ENCODE measurements at regions not wholly inside any gene's neighbourhood (a gene's known extent, or its start where the extent isn't known, plus 50 kb on each side); places are given as distances from the start of the nearest gene placed in this dataset.

GRCh38 chr9:118419676-118420075 lies 715.5 kb downstream of the TLR4 start:
- Histone ChIP-seq H3K9me3 (ENCODE audit: low read length) (no peaks in the 10 kb centered on the region), H3K4me3 (ENCODE audit: low read depth in 1 of 2, low read length in 2 of 2) (no peak overlapping the region), H3K36me3 (ENCODE audit: insufficient read depth, low read length) (no peaks in the 10 kb centered on the region), H3K9ac (ENCODE audit: low read length) (no peak overlapping the region), H3K4me1 (ENCODE audit: insufficient read depth, low read length) (no peaks in the 10 kb centered on the region), H3K27me3 (ENCODE audit: control insufficient read depth in 1 of 2, insufficient read depth in 2 of 2, low read length in 2 of 2) (no peaks in the 10 kb centered on the region), H3K27ac (ENCODE audit: low read depth, low read length) (no peak overlapping the region)

DNA sequence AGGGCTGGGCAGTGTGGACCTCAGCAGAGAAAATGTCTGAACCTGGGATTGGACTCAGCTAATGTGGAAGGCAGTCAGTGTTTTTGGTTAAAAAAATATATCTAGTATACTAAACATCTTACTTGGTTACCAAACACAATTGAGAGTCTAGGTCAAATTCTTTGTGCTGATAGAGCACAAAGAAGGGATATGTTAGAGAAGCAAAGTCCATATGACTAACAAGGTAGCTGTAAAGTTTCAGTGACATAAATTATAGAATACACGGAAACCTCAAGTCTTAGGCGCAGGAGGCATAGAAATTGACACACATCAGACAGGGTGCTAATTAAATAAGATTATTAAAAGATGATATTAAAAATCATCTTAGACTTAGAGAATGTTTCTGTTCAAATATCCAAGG lies 718.3 kb downstream of the TLR4 start:
- Histone ChIP-seq H3K27ac (ENCODE audit: low read depth, low read length) (no peak overlapping the region), H3K4me3 (ENCODE audit: low read depth in 1 of 2, low read length in 2 of 2) (no peak overlapping the region), H3K9me3 (ENCODE audit: low read length) (no peaks in the 10 kb centered on the region)

GRCh38 chr9:118423021-118423420 lies 718.8 kb downstream of the TLR4 start:
- Histone ChIP-seq H3K4me3 (ENCODE audit: low read depth in 1 of 2, low read length in 2 of 2) (no peak overlapping the region), H3K9me3 (ENCODE audit: low read length) (no peaks in the 10 kb centered on the region), H3K27me3 (ENCODE audit: control insufficient read depth in 1 of 2, insufficient read depth in 2 of 2, low read length in 2 of 2) (no peaks in the 10 kb centered on the region), H3K27ac (ENCODE audit: low read depth, low read length) (no peak overlapping the region), H3K36me3 (ENCODE audit: insufficient read depth, low read length) (no peaks in the 10 kb centered on the region), H3K9ac (ENCODE audit: low read length) (no peak overlapping the region), H3K4me1 (ENCODE audit: insufficient read depth, low read length) (no peaks in the 10 kb centered on the region)

More for the DNA sequence above, 718.3 kb downstream of the TLR4 start:
- no peaks in the 10 kb centered on the region for H3K36me3 ChIP-seq (ENCODE audit: insufficient read depth, low read length)
- no peaks in the 10 kb centered on the region for H3K27me3 ChIP-seq (ENCODE audit: control insufficient read depth in 1 of 2, insufficient read depth in 2 of 2, low read length in 2 of 2)
- H3K4me1 ChIP-seq (ENCODE audit: insufficient read depth, low read length): no peaks in the 10 kb centered on the region
- no peak overlapping the region for H3K9ac ChIP-seq (ENCODE audit: low read length)

- H3K27ac ChIP-seq (ENCODE audit: low read depth, low read length): no peak overlapping the region
- H3K27me3 ChIP-seq (ENCODE audit: control insufficient read depth in 1 of 2, insufficient read depth in 2 of 2, low read length in 2 of 2): no peaks in the 10 kb centered on the region
These were observed 719.5 kb downstream of the TLR4 start for GRCh38 chr9:118423721-118424120.

GRCh38 chr9:118426772-118427171 lies 722.6 kb downstream of the TLR4 start:
- no peaks in the 10 kb centered on the region for H3K27me3 ChIP-seq (ENCODE audit: control insufficient read depth in 1 of 2, insufficient read depth in 2 of 2, low read length in 2 of 2)

More at GRCh38 chr9:118423721-118424120, 719.5 kb downstream of the TLR4 start:
- Histone ChIP-seq H3K36me3 (ENCODE audit: insufficient read depth, low read length) (no peaks in the 10 kb centered on the region), H3K4me1 (ENCODE audit: insufficient read depth, low read length) (no peaks in the 10 kb centered on the region), H3K9me3 (ENCODE audit: low read length) (no peaks in the 10 kb centered on the region), H3K4me3 (ENCODE audit: low read depth in 1 of 2, low read length in 2 of 2) (no peak overlapping the region), H3K9ac (ENCODE audit: low read length) (no peak overlapping the region)

DNA sequence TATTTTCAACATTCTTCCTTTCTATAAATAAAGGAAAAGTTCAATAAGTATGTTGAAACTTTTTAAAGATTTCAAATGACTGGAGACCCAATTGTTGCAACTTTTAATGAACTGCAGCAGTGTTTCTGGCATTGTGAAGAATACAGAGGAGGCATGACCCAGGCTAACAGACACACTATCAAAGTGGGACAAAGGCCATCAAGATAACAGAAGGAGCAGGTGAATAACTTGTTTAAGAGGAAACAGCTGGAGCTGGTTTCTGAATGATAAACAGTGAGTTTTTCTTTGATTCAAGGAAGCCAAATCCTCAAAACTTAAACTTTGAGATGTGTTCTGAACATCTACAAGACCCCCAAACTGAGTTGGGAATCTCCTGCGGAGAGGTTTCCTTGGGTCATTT lies 734.6 kb downstream of the TLR4 start:
- Histone ChIP-seq H3K9me3 (ENCODE audit: low read length) (no peaks in the 10 kb centered on the region), H3K4me1 (ENCODE audit: insufficient read depth, low read length) (no peaks in the 10 kb centered on the region), H3K36me3 (ENCODE audit: insufficient read depth, low read length) (no peaks in the 10 kb centered on the region), H3K27ac (ENCODE audit: low read depth, low read length) (no peak overlapping the region), H3K27me3 (ENCODE audit: control insufficient read depth in 1 of 2, insufficient read depth in 2 of 2, low read length in 2 of 2) (no peaks in the 10 kb centered on the region), H3K4me3 (ENCODE audit: low read depth in 1 of 2, low read length in 2 of 2) (no peak overlapping the region), H3K9ac (ENCODE audit: low read length) (no peak overlapping the region)

More at GRCh38 chr9:118426772-118427171, 722.6 kb downstream of the TLR4 start:
- H3K4me1 ChIP-seq (ENCODE audit: insufficient read depth, low read length): no peaks in the 10 kb centered on the region
- H3K27ac ChIP-seq (ENCODE audit: low read depth, low read length): no peak overlapping the region
- no peak overlapping the region for H3K9ac ChIP-seq (ENCODE audit: low read length)
- no peak overlapping the region for H3K4me3 ChIP-seq (ENCODE audit: low read depth in 1 of 2, low read length in 2 of 2)
- H3K9me3 ChIP-seq (ENCODE audit: low read length): no peaks in the 10 kb centered on the region
- no peaks in the 10 kb centered on the region for H3K36me3 ChIP-seq (ENCODE audit: insufficient read depth, low read length)

DNA sequence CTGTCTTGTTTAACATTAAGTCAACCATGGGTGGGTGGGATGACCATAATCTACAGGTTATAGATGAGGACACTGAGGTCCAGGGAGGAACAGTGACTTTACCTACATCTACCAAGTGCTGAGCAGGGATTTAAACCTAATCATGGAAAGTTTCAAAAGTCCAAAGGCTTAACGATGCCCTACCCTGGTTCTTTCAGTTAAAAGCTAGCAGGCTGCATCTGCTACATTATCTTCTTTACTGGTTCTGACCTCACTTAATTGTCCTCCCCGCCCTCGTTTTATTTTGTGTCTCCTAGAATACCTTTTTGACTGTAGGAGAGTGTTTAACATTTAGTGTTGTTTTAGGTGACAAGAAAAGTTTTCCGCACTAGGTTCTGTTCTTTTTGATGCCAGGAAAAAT lies 735.2 kb downstream of the TLR4 start:
- no peaks in the 10 kb centered on the region for H3K4me1 ChIP-seq (ENCODE audit: insufficient read depth, low read length)
- no peak overlapping the region for H3K9ac ChIP-seq (ENCODE audit: low read length)
- no peaks in the 10 kb centered on the region for H3K36me3 ChIP-seq (ENCODE audit: insufficient read depth, low read length)
- H3K27ac ChIP-seq (ENCODE audit: low read depth, low read length): no peak overlapping the region
- H3K4me3 ChIP-seq (ENCODE audit: low read depth in 1 of 2, low read length in 2 of 2): no peak overlapping the region
- H3K9me3 ChIP-seq (ENCODE audit: low read length): no peaks in the 10 kb centered on the region
- H3K27me3 ChIP-seq (ENCODE audit: control insufficient read depth in 1 of 2, insufficient read depth in 2 of 2, low read length in 2 of 2): no peaks in the 10 kb centered on the region

DNA sequence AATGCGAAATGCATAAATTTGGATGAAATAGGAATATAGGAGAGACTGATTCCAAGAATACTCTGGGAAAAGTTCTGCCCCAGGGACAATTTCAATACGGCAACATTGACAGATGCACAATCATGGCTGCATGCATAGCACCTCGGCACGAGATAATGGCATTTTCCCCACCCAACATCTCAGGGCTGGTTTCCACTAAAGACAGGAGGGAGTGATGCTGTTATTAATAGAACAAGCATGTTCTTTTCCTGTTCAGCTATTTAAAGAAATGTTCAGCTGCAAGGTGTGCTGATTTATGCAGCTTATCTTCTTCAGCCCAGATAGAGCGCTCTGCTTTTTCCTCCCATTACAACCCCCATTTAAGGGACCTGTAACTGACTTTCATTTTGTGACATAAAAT lies 740.2 kb downstream of the TLR4 start:
- H3K9ac ChIP-seq (ENCODE audit: low read length): no peak overlapping the region
- H3K36me3 ChIP-seq (ENCODE audit: insufficient read depth, low read length): no peaks in the 10 kb centered on the region
- peaks cover 6% of the 10 kb centered on the region for H3K4me1 ChIP-seq (ENCODE audit: insufficient read depth, low read length)
- no peak overlapping the region for H3K4me3 ChIP-seq (ENCODE audit: low read depth in 1 of 2, low read length in 2 of 2)
- no peaks in the 10 kb centered on the region for H3K27me3 ChIP-seq (ENCODE audit: control insufficient read depth in 1 of 2, insufficient read depth in 2 of 2, low read length in 2 of 2)
- H3K9me3 ChIP-seq (ENCODE audit: low read length): no peaks in the 10 kb centered on the region
- no peak overlapping the region for H3K27ac ChIP-seq (ENCODE audit: low read depth, low read length)

DNA sequence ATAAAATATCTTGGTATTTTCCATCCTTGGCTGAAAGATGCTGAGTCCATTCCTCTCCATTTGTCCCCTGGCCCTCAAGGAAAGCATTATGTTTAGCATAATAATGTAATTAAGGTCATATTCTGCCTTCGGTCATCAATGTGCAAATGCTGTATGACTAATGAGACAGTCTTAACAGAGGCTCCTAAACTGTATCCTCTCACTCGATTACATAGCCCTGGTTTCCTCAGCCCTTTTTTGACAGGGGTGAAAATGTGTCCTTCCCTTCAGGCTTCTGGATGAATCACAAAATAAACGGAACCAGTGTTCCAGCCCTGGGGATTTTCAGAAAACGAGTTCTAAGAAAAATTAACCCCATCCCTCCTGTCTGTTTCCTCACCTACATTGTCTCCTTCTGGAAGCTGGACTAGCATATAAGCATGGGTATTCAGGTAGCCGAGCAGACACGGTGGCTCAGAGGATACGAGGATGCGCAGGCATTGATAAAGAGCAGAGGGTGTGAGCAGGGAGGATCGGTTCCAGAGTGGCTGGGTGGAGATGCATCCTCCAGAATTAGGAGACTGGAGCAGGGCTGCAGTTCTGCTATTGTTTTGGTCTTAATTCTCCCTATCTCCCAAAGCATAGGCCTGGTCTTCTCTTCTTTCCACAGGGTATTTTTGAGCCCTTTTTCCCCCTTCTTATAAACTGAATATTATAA lies 742.9 kb downstream of the TLR4 start:
- Histone ChIP-seq H3K9me3 (ENCODE audit: low read length) (no peaks in the 10 kb centered on the region), H3K27me3 (ENCODE audit: control insufficient read depth in 1 of 2, insufficient read depth in 2 of 2, low read length in 2 of 2) (no peaks in the 10 kb centered on the region), H3K36me3 (ENCODE audit: insufficient read depth, low read length) (no peaks in the 10 kb centered on the region), H3K9ac (ENCODE audit: low read length) (no peak overlapping the region), H3K27ac (ENCODE audit: low read depth, low read length) (no peak overlapping the region), H3K4me1 (ENCODE audit: insufficient read depth, low read length) (peaks cover 6% of the 10 kb centered on the region), H3K4me3 (ENCODE audit: low read depth in 1 of 2, low read length in 2 of 2) (no peak overlapping the region)

- Histone ChIP-seq H3K36me3 (ENCODE audit: insufficient read depth, low read length) (no peaks in the 10 kb centered on the region), H3K9ac (ENCODE audit: low read length) (no peak overlapping the region), H3K4me3 (ENCODE audit: low read depth in 1 of 2, low read length in 2 of 2) (no peak overlapping the region), H3K9me3 (ENCODE audit: low read length) (no peaks in the 10 kb centered on the region), H3K27me3 (ENCODE audit: control insufficient read depth in 1 of 2, insufficient read depth in 2 of 2, low read length in 2 of 2) (no peaks in the 10 kb centered on the region), H3K27ac (ENCODE audit: low read depth, low read length) (no peak overlapping the region), H3K4me1 (ENCODE audit: insufficient read depth, low read length) (peaks cover 6% of the 10 kb centered on the region)
These were observed 745.4 kb downstream of the TLR4 start for GRCh38 chr9:118449554-118449953.

GRCh38 chr9:118455259-118455658 lies 751.1 kb downstream of the TLR4 start:
- Histone ChIP-seq H3K27ac (ENCODE audit: low read depth, low read length) (no peak overlapping the region), H3K27me3 (ENCODE audit: control insufficient read depth in 1 of 2, insufficient read depth in 2 of 2, low read length in 2 of 2) (no peaks in the 10 kb centered on the region), H3K4me1 (ENCODE audit: insufficient read depth, low read length) (no peaks in the 10 kb centered on the region), H3K9ac (ENCODE audit: low read length) (no peak overlapping the region), H3K36me3 (ENCODE audit: insufficient read depth, low read length) (no peaks in the 10 kb centered on the region), H3K4me3 (ENCODE audit: low read depth in 1 of 2, low read length in 2 of 2) (no peak overlapping the region), H3K9me3 (ENCODE audit: low read length) (no peaks in the 10 kb centered on the region)

DNA sequence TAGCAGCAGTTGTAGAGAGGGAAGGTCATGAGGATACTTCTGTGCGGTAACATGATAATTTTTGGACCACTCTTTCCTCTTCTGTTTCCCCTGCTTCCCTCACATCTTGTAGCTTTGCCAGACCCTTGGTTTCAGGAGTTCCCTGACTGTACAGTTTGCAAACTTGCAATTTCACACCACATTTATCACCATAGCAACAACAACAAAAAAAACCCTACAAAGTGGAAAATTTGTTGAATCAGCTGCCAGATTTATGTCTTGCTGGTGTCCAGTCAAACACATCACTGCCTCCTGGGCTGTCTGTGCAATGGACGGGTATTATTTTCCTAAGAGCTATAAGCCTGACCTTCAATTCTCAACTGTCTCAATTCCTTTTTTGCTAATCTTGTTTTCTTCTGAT lies 751.6 kb downstream of the TLR4 start:
- H3K36me3 ChIP-seq (ENCODE audit: insufficient read depth, low read length): no peaks in the 10 kb centered on the region
- H3K4me1 ChIP-seq (ENCODE audit: insufficient read depth, low read length): no peaks in the 10 kb centered on the region
- no peak overlapping the region for H3K27ac ChIP-seq (ENCODE audit: low read depth, low read length)
- H3K4me3 ChIP-seq (ENCODE audit: low read depth in 1 of 2, low read length in 2 of 2): no peak overlapping the region
- no peaks in the 10 kb centered on the region for H3K9me3 ChIP-seq (ENCODE audit: low read length)
- H3K9ac ChIP-seq (ENCODE audit: low read length): no peak overlapping the region
- no peaks in the 10 kb centered on the region for H3K27me3 ChIP-seq (ENCODE audit: control insufficient read depth in 1 of 2, insufficient read depth in 2 of 2, low read length in 2 of 2)

Measured in muscle layer of colon (tissue), 2 donors.